NCI-H82 (cell line): ENCODE measurements at regions not wholly inside any gene's neighbourhood (a gene's known extent, or its start where the extent isn't known, plus 50 kb on each side); places are given as distances from the start of the nearest gene placed in this dataset.
"Not testable (repeated sequence)": the region's sequence is repeated elsewhere in the genome, so short reads cannot be mapped to it uniquely, and the experiment has no call there.

Experiments
- DNase-seq: peaks from one replicate; lab custom pipeline; 2025; lab: John Stamatoyannopoulos, UW

DNA sequence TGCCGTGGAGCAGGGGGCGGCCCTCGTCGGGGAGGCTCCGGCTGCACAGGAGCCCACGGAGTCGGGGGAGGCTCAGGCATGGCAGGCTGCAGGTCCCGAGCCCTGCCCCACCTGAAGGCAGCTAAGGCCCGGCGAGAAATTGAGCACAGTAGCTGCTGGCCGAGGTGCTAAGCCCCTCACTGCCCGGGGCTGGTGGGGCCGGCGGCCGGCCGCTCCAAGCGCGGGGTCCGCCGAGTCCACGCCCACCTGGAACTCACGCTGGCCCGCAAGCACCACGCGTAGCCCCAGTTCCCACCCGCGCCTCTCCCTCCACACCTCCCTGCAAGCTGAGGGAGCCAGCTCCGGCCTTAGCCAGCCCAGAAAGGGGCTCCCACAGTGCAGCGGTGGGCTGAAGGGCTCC is 589.4 kb downstream of the PPP4R3C start:
- DNase-seq, result no peak

DNA sequence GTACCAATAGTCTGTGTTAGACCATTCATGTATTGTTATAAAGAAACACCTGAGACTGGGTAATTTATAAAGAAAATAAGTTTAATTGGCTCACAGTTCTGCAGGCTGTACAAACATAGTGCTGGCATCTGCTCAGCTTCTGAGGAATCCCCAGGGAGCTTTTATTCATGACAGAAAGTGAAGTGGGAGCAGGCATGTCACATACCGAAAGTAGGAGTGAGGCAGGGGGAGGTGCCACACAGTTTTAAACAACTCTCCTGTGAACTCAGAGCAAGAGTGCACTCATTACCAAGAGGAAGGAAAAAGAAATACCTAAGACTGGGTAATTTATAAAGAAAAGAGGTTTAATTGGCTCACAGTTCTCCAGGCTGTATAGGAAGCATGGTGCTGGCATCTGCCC is 591.2 kb downstream of the PPP4R3C start:
- no peak for DNase-seq

DNA sequence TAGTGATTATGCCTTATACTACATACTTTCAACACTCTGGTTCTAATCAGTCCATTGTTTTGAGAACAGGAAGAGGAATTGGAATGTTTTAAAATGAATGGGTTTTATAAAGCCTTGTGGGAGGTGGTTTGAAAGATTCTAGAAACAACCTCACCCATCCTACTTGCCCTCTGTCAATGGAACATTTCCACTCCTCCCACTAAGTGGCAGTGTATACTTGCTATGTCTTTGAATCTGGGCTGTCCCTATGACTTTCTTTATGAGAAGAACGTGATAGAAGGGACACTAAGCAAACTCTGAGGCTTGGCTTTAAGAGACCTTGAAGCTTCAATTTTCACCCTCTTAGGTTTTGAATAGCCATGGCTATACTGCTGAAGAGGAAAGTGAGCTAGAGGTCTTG is 611.2 kb downstream of the PPP4R3C start:
- DNase-seq, result peak; percentile 57

DNA sequence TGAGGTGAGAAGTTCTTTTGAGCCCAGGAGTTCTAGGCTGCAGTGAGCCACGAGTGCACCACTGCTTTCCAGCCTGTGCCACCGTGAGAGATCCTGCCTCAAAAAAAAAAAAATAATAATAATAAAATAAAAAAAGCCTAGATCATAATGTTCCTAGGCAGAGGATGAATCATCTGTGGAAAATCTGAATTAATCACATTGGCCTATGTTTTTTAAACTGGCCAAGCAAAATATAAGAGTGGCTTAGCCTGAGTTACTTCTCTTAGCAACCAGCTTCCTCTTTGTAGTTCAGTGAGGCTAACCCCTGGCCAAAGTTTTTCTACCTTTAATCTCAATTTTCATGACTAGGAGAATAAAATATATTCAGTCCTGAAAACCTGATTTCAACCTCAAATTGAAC is 614.6 kb downstream of the PPP4R3C start:
- DNase-seq, result no peak

DNA sequence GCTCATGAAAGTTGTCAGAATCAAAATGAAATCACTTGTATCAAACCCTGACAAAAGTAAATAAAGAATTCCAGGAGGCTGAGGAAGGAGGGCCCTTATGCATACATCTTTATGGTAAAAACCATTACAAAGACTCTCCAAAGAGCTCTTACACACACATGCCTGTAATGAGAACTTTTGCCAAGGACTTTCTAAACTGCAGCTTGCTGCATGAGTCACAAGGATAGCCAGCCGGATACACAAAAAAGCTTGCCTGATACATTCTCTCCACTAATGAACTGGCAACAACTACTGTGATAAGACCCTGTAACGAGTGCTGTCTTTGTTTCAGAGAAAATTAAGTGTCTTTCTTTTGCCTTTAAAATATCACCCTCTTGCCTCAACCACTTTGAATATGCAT is 618.1 kb downstream of the PPP4R3C start:
- no peak for DNase-seq

DNA sequence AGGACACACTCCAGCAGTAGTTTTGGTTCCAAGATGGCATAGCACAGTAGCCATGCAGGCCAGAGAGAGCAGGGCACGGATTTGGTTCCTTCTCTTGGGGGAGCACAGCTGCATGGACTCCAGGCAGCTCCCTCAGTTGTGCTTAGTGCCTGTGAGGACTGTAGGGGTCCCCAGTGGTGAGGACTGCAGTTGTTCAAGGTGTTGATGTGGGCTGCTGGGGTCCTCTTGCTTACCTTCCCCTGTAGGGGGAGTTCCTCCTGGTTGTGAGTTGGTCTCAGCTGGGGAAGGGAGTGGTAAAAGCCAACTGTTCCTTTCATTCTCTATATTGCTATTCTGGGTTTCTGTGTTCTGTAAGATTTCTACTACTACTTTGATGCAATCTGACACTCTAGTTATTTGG is 606.5 kb downstream of the MAGEB5 start:
- DNase-seq, result peak; percentile 1

DNA sequence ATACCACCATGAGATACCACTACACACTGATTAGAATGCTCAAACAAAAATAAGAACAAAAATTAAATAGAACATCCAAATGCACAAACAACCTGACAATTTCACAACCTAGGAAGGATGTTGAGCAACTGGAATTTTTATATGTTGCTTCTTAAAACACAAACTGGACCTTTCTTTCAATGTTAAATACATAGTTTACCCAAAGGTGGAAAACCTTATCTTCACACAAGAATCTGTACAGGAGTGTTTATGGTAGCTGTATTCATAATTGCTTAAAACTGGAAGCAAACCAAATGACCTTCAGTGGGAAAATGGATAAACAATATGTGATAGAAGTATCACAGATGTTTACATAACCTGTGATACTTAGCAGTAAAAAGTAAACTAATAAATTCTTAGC is 573.8 kb downstream of the MAGEB5 start:
- no peak for DNase-seq

DNA sequence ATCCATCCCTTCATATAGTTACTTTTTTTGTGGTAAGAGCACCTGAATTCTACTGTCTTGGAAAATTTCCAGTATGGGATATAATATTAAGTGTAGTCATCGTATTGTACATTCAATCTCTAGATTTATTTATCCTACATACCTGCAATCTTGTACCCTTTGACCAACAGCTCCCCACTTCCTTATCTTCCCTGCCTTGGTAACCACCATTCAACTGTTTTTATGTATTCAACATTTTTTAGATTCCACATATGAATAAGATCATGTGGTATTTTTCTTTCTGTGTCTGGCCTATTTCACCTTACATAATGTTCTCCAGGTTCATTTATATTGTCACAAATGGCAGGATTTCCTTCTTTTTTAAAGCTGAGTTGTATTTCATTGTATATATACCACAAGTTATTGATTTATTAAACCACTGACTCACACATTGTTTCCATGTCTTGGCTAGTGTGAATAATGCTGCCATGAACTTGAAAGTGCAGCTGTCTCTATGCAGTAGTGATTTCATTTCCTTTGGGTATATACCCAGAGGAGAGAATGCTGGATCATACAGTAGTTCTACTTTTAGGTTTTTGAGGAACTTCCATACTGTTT is 572.5 kb downstream of the MAGEB5 start:
- no peak for DNase-seq

DNA sequence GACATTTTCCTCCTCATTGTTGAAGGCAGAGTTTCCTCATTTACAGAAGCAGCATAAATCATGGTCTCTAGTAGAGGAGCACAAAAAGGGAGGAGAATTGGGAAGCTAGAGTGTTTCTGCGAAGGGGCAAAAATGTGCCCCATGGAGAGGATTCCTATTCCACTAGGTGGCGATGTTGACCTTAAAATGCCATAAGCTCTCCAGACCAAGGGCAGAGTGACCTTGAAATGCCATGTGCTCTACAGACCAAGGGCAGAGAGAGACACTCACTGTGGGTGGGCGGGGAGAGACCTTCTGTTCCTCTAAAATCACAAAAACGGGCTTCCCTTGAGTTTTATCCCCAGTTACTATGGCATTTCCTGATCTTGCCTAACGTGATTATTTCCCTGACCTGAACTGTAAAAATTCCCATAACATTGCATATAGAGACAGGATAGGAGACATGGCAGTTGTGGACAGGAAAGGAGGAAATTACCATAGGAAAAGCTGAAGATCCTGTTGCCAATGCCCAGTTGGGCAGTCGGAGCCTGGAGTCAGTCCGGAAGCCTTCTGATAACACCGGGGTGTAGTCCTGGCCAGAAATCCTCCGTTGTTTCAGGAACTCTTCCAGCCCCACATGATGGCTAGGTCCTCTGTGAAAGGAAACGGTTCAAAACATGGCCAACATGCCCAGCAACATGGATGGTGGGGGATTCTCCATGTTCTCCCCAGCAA is 567.7 kb downstream of the MAGEB5 start:
- DNase-seq, result peak; percentile 70

DNA sequence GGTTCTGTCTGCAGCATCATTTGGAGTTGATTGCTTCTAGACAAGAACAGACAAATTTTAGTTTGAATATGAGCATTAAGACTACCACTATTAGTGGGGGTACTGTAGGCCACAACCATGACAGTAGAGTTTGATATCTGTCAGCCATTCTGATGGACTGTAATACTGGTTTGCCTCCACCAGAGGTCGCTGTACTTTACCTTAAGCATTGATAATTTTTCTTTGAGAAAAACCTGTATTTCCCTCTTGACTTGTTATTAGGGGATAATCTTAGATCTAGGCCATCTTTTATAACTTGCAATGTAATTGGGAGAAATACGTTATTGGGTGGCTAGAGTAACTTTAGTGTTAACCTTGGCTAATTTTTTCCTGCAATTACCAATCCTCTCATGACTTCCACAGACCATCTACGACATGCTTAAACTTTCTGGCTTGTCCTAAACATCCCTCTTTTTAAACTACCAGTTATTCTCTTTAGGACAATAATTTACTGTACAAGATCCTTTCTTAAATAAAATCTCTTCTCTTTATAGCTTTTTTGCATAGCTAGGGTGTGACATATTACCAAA is 562.4 kb downstream of the MAGEB5 start:
- peak; percentile 26 for DNase-seq

DNA sequence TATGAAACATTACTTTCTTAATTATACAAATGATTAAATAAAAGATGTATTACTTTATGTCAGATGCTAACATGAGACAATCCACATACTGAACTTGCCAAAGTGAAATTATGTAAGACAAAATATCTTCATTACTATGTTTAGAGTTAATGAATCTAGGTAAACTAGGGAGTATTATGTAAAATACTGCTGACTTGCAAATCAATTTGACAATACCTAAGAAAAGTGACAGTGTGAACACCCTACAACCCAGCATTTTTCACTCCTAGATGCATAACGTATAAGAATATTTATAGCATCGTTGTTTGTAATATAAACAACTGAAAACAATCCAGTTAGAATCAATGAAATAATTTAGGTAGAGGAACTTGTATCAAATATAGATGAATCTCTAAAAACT is 546.3 kb downstream of the MAGEB5 start:
- DNase-seq, result no peak

DNA sequence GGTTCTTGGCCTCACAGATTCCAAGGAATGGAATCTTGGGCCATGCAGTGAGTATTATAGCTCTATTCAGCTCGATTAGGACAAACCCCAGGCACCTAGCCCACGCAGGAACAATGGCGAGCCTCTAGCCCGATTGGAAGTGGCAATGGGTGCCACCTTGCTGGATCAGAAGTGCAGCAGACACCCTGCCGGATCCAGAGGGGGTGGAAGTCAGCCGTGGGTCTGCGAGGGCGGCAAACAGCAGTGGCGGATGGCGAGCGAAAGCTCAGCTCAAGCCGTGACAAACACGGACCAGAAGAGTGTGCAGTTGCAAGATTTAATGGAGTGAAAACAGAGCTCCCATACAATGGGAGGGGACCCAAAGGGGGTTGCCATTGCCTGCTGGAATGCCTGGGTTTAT is 539.8 kb downstream of the MAGEB5 start:
- DNase-seq, result not testable (repeated sequence)

DNA sequence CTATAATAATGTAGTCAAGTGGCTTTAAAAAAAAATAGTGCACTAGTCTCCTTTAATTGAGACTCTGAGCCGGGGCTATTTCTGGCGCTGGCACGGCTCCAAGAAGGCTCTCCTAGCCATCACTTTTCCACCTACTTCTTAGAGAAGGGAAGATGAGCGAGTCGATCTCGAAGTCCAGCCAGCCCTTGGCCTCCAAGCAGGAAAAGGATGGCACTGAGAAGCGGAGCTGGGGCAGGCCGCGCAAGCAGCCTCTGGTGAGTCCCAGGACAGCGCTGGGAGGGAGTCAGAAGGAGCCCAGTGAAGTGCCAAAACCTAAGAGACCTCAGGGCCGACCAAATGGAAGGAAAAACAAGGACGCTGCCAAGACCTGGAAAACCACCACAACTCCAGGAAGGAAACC is 531.9 kb downstream of the MAGEB5 start:
- DNase-seq, result no peak

DNA sequence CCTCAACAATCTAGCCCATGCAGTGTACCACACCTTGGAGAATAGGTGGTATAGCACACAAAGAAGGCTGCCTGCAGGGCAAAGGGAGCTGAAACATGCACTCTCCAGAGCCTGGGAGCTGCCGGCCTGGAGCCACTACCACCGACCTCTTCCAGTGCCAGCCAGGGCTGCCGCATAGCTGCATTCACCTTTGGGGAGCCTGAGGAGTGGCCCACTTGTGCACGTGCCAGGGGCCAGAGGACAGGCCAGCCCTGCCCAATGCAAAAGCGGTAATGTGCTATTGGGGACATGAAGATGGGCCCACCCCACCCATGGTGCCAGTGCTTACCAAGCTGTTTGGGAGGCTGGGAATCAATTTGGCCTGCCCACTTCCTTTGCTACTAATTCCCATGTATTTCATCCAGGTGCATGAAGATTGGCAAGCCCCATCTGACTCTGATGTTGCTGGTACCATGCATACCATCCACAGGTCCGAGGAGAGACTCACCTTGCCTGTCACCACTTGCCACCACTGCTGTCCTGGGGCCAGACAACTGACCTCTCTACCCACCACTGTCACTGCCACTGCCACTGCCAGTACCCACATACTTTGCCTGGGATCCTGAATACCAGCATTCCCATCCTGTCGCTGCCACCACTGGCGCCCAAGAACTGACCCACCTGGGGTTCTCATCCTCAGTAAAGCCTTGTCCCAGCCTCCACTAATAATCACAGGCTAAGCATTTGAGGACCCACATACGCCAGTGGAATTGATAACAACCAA is 506.9 kb downstream of the MAGEB5 start:
- DNase-seq, result no peak

DNA sequence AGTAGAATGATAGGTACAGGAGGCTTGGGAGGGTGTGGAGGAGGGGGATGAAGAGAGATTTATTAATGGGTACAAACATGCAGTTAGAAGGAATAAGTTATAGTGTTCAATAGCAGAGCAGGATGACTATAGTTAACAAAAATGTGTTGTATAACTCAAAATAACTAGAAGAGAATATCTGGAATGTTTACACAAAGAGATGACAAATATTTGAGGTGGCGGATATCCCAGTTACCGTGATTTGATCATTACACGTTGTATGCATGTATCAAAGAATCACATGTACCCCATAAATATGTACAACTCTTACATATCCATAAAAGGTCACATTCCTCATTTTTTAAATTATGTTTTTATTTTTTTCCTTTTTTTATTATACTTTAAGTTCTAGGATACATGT is 456.6 kb downstream of the MAGEB5 start:
- no peak for DNase-seq

DNA sequence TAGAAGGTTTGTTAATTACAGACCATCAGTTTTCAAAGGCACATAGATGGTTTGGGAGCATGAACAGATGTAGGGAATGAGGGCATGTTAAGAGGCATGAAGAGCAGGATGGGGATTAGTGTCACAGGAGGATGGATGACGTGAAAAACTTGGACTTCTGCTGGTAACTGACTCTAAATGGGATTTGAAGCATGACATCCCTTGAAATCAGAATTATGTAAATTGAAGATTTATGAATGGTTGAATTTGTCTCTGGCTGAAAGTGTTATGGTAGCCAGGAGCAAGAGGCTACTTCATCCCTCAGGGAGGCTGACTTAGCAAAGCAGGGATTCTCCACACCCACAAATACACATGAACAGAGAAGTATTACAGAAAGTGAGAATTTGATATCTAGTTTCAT is 454.6 kb downstream of the MAGEB5 start:
- DNase-seq, result peak; percentile 5

DNA sequence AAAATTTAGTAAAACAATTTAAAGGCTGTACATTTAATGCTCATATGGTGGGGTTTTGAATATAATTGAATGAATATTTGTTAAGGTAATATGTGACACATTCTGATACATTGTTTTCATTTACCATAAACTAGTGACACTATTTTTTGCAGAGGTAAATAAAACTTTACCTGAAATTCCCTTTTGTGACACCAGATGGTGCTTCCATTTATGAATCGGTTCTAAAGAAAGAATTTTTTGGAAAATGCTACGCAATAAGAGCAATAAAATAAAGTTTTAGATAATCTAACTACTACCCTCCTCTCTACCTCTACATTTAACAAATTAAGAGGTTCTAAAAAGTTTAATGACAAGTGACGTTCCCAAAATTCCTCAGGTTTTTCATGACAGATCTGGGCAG is 448.9 kb downstream of the MAGEB5 start:
- DNase-seq, result no peak

DNA sequence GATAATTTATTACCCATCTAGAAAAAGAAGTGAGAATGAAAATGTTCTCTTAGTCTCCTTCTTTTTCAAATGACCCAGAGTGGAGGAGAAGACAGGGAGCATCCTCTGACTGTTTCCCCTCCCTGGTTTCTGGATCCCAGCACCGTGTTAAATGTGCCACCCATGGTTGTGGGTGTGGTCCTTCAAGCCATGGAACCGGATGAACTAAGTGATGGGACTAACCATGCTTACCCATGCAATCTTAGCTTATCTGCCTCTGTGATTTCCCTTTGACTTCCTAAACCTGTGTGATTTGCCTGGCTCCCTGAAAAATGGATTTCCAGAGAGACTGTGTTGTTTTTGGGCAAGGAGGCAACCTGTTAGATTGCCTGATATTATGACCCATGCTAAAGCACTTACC is 437.1 kb downstream of the MAGEB5 start:
- no peak for DNase-seq

DNA sequence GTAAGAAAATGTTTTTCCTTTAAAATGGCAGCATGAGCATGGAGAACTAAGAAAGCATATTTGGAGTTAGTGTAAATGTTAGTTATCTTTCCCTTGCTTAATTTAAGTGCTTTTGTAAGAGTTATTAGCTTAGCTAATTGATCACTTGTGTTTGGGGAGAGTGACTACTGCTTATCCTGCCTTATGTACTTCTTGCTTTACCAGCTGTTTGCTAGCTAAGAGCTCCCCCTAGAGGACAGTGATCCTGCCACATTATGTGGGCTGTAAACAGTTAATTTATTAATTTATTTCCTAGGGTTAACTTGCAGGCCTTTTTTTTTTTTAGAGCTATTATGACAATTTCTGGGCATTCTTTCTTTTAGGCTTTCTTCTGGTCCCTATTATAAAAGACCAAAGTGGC is 435.8 kb downstream of the MAGEB5 start:
- DNase-seq, result peak; percentile 28

DNA sequence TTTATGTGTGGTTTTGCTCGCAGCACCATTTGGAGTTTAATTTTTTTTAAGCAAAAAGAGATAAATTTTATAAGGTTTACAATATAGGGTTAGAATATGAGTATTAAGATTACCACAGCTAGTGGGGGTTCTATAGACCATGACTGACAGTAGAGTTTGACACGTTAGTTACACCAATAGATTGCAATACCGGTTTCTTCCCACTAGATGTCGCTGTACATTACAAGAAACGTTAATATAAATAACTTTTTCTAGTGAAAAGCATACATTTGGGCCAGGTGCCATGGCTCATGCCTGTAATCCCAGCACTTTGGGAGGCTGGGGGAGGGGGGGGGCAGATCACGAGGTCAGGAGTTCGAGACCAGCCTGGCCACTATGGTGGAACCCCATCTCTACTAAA is 433.6 kb downstream of the MAGEB5 start:
- peak; percentile 67 for DNase-seq

DNA sequence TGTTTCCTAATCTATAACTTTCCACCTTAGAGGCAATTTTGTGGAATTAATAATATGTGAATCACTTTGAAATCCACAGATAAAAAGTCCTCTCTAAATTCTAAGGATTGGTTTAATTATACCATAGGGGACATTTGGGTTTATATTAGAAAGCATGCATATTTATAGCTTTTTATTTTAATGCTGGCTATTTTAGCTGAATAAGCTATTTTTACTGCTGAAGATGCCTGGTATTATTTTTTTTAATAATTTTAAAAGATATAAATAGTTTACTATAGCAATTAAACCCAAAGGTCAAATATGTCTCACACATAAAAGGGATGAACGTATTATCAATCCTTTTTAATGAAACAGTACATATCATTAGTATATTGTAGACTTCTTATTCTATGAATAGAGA is 415.4 kb downstream of the MAGEB5 start:
- no peak for DNase-seq

DNA sequence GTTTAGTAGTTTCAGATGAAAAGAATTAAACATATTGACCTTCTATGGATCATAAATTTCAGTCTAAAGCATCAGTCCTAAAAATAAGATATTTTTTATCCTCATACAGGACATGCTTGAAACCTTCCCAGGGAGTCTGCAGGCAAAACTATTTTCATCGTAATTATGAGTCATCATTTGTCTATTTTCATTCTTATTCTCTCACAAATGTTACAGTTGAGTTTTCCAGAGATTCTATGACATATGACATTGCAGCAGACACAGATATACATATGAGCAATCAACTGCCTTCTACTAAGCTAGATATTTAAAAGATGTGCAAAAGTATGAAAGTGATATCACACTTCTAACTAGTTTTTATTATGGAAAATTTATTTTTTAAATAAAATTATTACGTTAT is 398.0 kb downstream of the MAGEB5 start:
- DNase-seq, result no peak

DNA sequence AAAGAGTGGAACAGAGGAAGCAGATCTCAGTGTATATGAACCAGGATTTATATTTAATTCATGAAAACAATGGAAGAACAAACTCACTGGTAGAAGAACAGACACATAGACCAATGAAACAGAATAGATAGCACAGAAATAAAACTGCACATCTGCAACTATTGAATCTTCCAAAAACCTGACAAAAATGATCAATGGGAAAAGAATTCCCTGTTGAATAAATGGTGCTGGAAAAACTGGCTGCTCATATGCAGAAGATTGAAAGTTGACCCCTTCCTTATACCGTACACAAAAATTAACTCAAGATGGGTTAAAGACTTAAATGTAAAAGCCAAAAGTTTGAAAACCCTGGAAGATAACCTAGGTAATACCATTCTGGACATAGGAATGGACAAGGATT is 391.0 kb downstream of the MAGEB5 start:
- no peak for DNase-seq
